ENCODE measurements at regions not wholly inside any gene's neighbourhood (a gene's known extent, or its start where the extent isn't known, plus 50 kb on each side); places are given as distances from the start of the nearest gene placed in this dataset.

DNA sequence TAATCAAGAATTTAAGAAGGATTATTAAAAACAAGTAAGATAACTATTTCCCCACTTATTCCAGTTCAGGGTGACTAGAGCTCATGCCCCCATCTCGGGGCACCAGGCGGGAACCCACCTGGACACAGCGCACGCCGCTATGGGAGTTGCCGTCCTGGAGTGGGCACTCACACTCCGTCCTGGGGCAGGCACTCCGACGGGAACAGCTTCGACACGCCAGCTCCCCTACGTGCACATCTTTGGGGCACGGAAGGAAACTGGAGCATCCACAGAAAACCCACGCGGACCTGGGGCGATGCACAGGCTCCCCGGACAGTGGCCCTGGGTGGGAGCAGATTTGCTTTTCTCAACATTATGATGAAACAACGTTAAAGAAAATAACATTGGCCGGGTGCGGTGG, 52.0 kb upstream of the GATA5 start:
- H3K4me1 ChIP-seq (ENCODE audit: low read length), result no peaks in the 10 kb centered on the region
- TF ChIP-seq, protein P1, sequence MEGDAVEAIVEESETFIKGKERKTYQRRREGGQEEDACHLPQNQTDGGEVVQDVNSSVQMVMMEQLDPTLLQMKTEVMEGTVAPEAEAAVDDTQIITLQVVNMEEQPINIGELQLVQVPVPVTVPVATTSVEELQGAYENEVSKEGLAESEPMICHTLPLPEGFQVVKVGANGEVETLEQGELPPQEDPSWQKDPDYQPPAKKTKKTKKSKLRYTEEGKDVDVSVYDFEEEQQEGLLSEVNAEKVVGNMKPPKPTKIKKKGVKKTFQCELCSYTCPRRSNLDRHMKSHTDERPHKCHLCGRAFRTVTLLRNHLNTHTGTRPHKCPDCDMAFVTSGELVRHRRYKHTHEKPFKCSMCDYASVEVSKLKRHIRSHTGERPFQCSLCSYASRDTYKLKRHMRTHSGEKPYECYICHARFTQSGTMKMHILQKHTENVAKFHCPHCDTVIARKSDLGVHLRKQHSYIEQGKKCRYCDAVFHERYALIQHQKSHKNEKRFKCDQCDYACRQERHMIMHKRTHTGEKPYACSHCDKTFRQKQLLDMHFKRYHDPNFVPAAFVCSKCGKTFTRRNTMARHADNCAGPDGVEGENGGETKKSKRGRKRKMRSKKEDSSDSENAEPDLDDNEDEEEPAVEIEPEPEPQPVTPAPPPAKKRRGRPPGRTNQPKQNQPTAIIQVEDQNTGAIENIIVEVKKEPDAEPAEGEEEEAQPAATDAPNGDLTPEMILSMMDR (IDR thresholded peaks at IDR 0.05; ENCODE audit: low read length), result no peak
- TF ChIP-seq EZH2phosphoT487 (IDR thresholded peaks at IDR 0.05; ENCODE audit: low read length) (no peak), EZH2 (optimal IDR thresholded peaks at IDR 0.05; ENCODE audit: low read depth, low read length) (no peak)
- H2AFZ ChIP-seq (ENCODE audit: low read length), result no peak overlapping the region
- no peak overlapping the region for H3K4me2 ChIP-seq (ENCODE audit: low read depth, low read length)
- no peak overlapping the region for H3K4me3 ChIP-seq (ENCODE audit: low read length)
- no peak overlapping the region for H3K27ac ChIP-seq (ENCODE audit: low read length)
- H3F3A ChIP-seq (ENCODE audit: insufficient read depth, low read length), result no peaks in the 10 kb centered on the region
- H3K36me3 ChIP-seq (replicated peaks; ENCODE audit: insufficient read depth, low read length), result no peaks in the 10 kb centered on the region
- no peak overlapping the region for H3K9ac ChIP-seq (ENCODE audit: low read length)
- H3K79me2 ChIP-seq (ENCODE audit: low read length), result no peaks in the 10 kb centered on the region
- no peaks in the 10 kb centered on the region for H3K9me2 ChIP-seq (replicated peaks; ENCODE audit: insufficient read depth, low read length)
- H4K20me1 ChIP-seq (ENCODE audit: insufficient read depth, low read length), result no peaks in the 10 kb centered on the region
- no peaks in the 10 kb centered on the region for H3K9me3 ChIP-seq (replicated peaks; ENCODE audit: insufficient read depth, low read length)
- peaks cover 98% of the 10 kb centered on the region for H3K27me3 ChIP-seq (replicated peaks; ENCODE audit: insufficient read depth, low read length)
- DNase-seq, result no peak

DNA sequence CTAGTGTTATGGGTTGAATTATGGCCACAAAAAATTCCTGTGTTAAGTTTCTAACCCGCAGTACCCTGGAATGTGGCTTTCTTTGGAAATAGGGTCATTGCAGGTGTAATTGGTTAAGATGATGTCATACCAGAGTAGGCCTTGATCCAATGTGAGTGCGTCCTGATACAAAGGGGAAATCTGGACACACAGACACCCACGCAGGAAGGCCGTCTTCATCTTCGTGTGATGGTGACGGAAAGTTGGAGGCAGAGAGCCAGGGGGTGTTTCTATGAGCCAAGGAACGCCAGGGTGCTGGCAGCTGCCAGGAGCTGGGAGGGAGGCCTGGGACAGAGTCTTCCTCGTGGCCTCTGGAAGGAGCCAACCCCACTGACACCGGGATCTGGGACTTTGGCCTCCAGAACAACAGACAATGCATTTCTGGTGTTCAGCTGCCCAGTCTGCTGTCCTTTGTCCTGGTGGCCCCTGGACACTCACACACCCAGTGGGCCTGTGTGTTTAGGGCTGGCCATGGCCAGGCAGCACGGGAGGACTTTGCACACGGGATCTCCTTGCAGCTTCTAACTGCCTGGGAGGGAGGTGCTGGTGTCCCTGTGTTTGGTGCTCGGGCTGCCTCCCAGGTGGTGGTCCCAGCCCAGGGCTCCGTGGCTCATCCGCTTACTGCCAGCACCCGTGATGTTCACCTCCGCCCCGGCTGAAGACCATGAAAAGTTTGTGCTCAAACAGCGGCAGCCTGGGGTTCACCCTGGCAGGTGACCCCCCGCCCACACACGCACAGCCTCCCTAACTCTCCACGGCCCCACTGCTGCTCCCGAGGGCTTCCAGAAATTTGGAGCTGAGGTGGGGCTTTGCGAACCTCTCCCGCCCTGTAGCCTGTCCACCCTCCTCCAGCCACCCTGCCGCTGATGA, 53.4 kb upstream of the GATA5 start:
- no peak overlapping the region for H3K4me3 ChIP-seq (ENCODE audit: low read length)
- H3K9me2 ChIP-seq (replicated peaks; ENCODE audit: insufficient read depth, low read length), result no peaks in the 10 kb centered on the region
- no peak for TF ChIP-seq EZH2phosphoT487 (IDR thresholded peaks at IDR 0.05; ENCODE audit: low read length)
- DNase-seq, result no peak
- H3K27me3 ChIP-seq (replicated peaks; ENCODE audit: insufficient read depth, low read length), result peaks cover 98% of the 10 kb centered on the region
- no peak overlapping the region for H2AFZ ChIP-seq (ENCODE audit: low read length)
- H3F3A ChIP-seq (ENCODE audit: insufficient read depth, low read length), result no peaks in the 10 kb centered on the region
- H3K4me1 ChIP-seq (ENCODE audit: low read length), result no peaks in the 10 kb centered on the region
- no peak overlapping the region for H3K27ac ChIP-seq (ENCODE audit: low read length)
- no peak overlapping the region for H3K9ac ChIP-seq (ENCODE audit: low read length)
- no peaks in the 10 kb centered on the region for H3K79me2 ChIP-seq (ENCODE audit: low read length)
- no peaks in the 10 kb centered on the region for H3K9me3 ChIP-seq (replicated peaks; ENCODE audit: insufficient read depth, low read length)
- H3K4me2 ChIP-seq (ENCODE audit: low read depth, low read length), result no peak overlapping the region
- no peaks in the 10 kb centered on the region for H3K36me3 ChIP-seq (replicated peaks; ENCODE audit: insufficient read depth, low read length)
- H4K20me1 ChIP-seq (ENCODE audit: insufficient read depth, low read length), result no peaks in the 10 kb centered on the region

DNA sequence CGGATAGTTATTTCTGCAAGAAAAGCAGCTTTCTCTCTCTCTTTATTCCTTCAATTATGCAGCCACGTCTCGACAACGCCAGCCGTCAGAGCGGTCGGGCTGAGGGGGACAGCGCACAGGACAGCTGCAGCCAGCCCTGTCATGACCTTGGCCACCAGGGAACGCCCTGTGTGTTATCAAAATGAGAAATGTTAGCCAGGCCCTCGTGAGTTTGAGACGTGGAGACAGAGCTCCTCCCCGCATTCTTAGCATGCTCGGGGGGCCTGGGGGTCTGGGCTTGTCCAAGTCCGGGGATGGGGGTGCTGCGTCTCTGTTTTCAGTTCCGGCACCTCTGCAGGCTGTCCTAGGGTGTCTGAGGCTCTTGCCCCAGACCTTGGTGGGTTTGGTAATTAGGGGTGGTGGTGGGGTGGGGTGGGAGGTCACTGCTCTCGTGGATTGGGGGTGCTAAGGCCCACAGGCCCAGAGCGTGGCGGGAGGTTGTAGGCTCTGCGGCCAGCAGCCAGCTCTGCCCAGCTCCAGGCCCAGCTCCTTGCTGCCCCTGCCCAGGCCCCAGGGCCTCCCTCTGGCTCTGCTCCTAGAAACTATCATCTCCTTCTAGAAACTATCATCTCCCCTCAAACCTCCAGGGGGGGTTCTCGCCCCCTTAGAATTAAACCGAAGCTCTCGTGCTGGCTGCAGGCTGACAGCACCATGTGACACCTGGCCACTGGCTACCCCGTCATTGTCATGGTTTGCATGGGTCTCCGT, 54.3 kb upstream of the GATA5 start:
- H3K4me3 ChIP-seq (ENCODE audit: low read length), result no peak overlapping the region
- no peaks in the 10 kb centered on the region for H3F3A ChIP-seq (ENCODE audit: insufficient read depth, low read length)
- H4K20me1 ChIP-seq (ENCODE audit: insufficient read depth, low read length), result no peaks in the 10 kb centered on the region
- H3K9me3 ChIP-seq (replicated peaks; ENCODE audit: insufficient read depth, low read length), result no peaks in the 10 kb centered on the region
- no peak for TF ChIP-seq EZH2phosphoT487 (IDR thresholded peaks at IDR 0.05; ENCODE audit: low read length)
- TF ChIP-seq, protein P1 (IDR thresholded peaks at IDR 0.05; ENCODE audit: low read length), result no peak
- TF ChIP-seq EZH2 (optimal IDR thresholded peaks at IDR 0.05; ENCODE audit: low read depth, low read length), result no peak
- peaks cover 97% of the 10 kb centered on the region for H3K27me3 ChIP-seq (replicated peaks; ENCODE audit: insufficient read depth, low read length)
- H3K79me2 ChIP-seq (ENCODE audit: low read length), result no peaks in the 10 kb centered on the region
- H3K4me2 ChIP-seq (ENCODE audit: low read depth, low read length), result no peak overlapping the region
- H3K36me3 ChIP-seq (replicated peaks; ENCODE audit: insufficient read depth, low read length), result no peaks in the 10 kb centered on the region
- no peak for DNase-seq
- no peaks in the 10 kb centered on the region for H3K9me2 ChIP-seq (replicated peaks; ENCODE audit: insufficient read depth, low read length)
- no peak overlapping the region for H3K9ac ChIP-seq (ENCODE audit: low read length)
- H2AFZ ChIP-seq (ENCODE audit: low read length), result no peak overlapping the region
- H3K4me1 ChIP-seq (ENCODE audit: low read length), result no peaks in the 10 kb centered on the region
- no peak overlapping the region for H3K27ac ChIP-seq (ENCODE audit: low read length)
